DLD1 (cell line): ENCODE measurements at regions not wholly inside any gene's neighbourhood (a gene's known extent, or its start where the extent isn't known, plus 50 kb on each side); places are given as distances from the start of the nearest gene placed in this dataset.

Source experiments
- in situ Hi-C: cut with HindIII; loops from 2 replicates; pipeline ENCODE4 v1.10.0; 2017; ENCODE audit warnings: low sequenced_read_pairs

DNA sequence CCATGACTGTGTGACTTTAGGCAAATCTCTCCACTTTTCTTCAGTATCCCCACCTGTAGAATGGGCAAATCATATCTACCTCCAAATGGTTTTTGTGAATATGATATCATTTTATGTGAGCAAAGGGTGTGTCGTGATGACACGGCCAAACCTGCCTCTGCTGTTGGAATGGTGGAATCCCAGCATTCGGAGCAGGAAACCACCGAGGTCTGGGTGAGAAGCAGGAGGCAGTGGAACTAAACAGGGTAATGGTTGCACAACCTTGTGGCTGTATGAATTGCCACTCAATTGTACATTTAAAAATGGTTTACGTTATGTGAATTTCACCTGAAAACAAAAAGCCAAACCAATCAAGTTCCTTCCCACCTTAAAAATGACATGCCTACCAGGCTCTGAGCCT lies 131.4 kb upstream of the ZMIZ1 start:
- in situ Hi-C loops: no loop called here

- in situ Hi-C loops: no loop called here
Measured at GRCh38 chr10:78937800-78938694, 130.7 kb upstream of the ZMIZ1 start.

- in situ Hi-C loops: no loop called here
Measured at GRCh38 chr10:78938695-78939672, 129.8 kb upstream of the ZMIZ1 start.

DNA sequence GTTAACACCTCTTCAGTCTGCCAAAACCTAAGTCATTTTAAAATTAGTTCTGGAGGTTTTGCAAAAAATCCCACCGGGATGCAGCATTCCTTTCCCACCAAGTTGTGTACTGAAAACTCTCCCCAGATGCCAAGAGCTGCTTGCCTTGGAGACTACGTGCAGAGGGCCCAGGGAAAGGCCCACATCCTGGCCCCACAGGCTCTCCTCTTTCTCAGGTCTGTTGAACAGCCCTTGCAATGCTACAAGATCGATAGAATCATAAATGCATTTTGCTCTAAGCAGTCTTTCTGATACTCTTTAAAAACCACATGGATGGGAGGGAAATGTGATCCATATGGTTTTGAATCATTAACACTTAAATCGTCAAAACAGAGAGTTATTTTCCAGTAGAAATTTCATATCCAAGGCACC lies 126.7 kb upstream of the ZMIZ1 start:
- in situ Hi-C loops: no loop called here

DNA sequence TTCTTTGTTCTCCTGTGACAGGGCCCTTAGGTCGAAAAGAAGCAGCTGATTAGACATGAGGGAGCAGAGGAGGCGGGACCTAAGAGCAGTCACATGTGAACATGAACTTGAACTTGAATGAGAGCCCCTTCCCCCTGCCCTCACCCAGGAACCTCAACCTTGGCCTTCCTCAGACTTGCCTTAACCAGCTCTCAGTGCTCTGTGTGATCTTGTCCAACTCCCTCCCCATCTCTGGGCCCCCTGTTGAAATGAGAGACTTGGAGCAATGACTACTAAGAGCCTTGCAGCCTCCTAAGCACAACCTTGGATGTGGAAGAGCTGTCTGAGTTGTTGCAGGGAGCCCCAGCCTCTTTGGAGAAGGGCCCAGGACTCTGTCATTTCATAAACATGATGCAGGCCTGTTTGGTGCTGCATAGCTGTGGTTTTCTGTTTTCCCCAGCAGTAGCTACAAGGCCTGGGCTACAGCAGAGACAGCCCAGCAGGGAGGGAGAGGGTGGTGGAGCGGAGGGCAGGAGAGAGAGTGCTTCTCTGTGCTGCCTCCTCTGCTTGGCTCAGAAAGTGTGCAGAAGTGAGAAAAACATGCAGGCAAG lies 123.9 kb upstream of the ZMIZ1 start:
- in situ Hi-C loops: no loop called here

DNA sequence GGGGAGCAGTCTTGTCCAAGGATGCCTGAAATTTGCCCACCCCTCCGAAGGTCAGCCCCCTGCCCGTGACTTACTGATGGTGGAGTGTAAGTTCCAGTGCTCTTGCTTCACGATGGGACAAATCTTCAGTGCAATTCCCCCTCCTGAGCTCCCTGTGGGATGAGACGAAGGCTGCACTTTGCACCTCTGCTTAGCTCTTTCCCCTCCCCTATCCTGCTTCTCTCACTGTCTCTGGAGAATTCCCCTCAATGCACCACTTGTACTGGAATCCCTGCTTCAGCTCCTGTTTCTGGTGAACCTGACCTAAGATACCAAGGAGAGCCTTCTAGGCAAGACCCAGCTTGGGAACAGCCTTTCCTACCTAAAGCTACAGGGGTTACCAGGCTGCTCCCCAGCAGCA lies 122.9 kb upstream of the ZMIZ1 start:
- in situ Hi-C loops: no loop called here

DNA sequence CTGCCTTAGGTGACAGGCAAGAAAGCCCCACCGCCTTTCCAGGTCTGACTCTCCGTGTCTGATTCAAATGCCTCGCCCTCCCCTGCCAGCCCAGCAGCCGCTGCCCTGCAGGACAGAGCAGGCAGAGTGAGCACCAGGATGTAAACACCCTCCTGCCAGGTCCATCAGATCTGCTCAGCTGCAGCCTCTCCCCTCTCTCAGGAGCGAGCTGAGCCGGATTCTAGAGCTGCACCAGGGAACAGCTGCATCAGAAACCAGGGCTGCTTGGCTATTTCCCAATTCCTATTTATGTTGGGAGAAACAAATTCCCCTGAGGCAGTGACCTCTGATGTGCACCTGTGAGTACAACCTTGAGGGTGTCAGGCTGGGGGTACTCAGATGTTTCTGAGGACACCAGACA lies 121.5 kb upstream of the ZMIZ1 start:
- in situ Hi-C loops: no loop called here

DNA sequence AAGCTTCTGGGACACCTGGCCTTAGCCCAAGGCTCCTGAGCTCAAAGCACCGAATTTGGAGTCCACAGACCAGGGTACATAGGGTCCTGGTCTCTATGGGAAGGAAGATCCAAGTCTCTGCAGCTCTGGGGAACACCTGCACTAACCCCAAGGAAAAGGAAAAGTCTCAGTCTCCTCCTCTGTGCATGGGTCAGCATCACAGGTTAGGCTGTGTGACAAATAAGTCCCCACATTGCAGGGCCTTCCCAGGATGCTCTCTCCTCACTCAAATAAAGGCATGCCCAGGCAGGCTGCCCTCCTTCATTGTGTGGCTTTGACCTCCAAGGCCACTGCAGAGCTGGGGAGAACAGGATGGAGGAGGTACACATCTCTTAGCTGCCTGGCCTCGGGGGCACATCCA lies 121.0 kb upstream of the ZMIZ1 start:
- in situ Hi-C loops: no loop called here

DNA sequence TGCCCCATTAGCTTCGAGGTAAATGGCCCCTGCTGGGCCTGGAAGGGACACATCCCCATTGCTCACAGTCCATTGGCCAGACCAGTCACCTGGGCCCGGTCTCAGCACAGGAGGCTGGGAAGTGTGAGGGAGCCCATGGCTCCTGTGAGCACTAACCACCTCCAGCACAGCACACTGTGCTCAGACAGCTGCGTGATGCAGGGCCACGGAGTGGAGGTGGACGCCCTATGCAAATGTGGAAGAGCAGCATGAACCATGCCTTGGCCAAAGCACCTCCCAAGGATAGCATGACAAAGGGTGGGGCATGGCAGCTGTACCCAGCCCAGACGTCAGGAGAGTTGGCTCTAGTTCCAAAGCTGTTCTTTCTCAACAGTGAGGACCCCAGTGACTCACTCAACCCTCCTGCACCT lies 120.1 kb upstream of the ZMIZ1 start:
- in situ Hi-C loops: no loop called here

DNA sequence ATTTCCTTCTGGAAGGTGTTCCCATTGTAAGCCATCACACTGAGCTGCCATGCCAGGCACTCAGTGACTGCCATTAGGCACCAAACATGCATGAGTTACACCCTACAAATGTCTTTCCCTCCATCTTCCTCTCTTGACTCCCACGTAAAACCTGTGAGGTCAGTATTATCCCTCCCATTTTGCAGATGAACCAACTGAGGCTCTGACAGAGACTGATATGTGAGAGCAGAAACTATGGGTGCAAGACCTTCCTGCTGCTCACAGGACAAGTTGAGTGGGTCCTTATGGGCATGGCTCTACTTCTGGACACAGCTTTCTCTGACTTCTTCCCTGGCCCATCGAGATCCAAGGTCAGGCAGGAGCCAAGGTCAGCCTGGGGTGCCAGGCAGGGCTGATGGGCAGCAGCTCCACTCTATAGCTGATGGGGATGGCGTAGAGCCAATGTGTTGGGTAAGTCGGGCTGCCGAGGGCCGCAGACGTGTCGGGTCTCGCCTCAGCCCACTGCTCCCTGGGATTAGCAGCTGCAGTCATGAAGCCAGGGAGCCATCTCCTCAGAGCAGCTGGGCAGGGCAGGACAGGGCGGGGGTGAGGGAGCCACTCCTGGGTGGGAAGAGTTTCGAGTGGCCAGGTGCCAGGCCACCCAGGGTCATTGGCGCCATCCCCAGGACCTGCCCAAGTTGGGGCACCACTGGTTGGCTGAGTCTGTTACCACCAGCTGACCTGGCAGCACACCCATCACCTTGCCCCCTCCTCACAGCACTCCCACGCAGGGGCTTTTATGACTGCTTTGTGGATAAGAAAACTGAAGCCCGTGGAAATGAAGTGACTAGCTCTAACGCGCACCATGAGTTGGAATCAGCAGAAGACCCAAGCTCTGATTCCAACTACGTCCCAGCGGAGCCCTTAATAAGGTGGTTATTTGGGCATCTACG lies 117.8 kb upstream of the ZMIZ1 start:
- in situ Hi-C loops: no loop called here

GRCh38 chr10:78952030-78952429 lies 116.7 kb upstream of the ZMIZ1 start:
- in situ Hi-C loops: no loop called here

DNA sequence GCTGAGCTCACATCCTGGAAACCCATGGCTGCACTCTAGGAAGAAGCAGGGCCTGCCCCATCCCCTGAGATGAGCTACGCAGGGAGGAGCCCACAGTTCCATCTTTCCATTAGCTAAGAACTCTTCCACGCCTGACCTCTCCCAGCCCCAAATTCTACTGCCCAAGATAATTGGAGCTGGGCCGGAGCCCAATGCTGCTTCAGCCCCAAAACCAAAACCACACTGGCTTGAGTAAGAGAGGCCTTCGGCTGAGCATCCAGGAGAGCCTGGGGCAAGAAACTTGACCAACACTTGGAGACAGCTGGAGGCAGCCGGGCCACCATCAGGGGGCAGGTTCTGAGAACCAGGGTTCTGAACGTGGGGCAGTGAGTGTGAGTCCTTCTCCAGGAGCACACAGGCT lies 116.1 kb upstream of the ZMIZ1 start:
- in situ Hi-C loops: no loop called here

DNA sequence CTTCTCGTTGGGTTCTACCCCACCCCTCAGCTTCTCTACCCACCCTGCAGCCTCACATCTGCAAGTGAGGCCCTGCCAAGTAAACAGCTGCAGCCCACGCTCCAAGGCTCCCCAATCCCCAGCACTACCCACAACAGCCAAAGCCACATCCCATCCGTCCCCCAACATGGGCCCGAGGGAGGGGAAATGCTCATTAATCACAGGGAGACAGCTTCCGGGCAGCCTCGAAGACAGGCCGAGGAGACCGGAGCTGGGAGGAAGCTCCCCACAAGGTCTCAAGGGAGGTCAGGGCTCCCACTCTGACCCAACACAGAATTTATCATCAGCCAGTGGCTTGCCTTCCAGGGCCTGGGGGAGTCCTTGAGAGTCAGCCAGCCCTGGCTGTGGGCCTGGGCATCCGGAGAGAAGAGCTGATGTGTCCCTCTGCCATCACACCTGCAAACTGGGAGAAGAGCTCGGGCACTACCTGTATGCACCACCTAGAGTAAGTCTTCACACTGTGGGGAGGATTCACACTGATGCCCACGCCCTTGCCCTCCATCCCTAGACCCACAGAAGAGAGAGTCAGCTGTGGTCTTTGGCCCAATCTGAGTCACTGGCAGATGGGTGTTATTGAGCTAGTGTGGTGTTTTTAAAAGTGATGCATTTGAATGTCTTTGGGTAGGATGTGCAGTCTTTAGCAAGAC lies 115.5 kb upstream of the ZMIZ1 start:
- in situ Hi-C loops: no loop called here

GRCh38 chr10:78953799-78954297 lies 114.9 kb upstream of the ZMIZ1 start:
- in situ Hi-C loops: no loop called here

- in situ Hi-C loops: no loop called here
Measured at GRCh38 chr10:78954689-78955088, 114.1 kb upstream of the ZMIZ1 start.

DNA sequence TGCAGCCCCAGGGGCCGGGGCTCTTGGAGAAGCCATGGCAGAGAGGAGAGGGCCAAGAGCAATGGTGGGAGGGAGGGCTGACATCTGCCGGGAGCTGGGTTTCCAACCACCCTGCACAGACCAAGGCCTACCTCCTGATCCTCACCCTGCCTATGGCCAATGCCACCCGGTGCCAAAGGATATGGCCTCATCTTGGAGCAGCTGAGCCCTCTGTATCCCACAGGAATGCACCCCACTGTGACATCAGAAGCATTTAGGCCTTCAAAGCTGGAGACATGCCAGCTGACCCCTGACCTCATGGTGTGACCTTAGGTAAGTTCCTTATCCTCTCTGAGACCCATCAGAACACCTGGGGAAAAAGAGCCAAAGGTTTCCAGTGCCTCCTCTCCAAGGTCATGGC lies 113.6 kb upstream of the ZMIZ1 start:
- in situ Hi-C loops: no loop called here

GRCh38 chr10:78956391-78956790 lies 112.4 kb upstream of the ZMIZ1 start:
- in situ Hi-C loops: no loop called here

- in situ Hi-C loops: no loop called here
Measured at GRCh38 chr10:78957471-78958039, 111.2 kb upstream of the ZMIZ1 start.

GRCh38 chr10:78959217-78959923 lies 109.4 kb upstream of the ZMIZ1 start:
- in situ Hi-C loops: no loop called here
